ENCODE measurements at regions not wholly inside any gene's neighbourhood (a gene's known extent, or its start where the extent isn't known, plus 50 kb on each side); places are given as distances from the start of the nearest gene placed in this dataset.

GRCh38 chr12:127559349-127560040 is 707.5 kb upstream of the TMEM132C start:
- peak; percentile 2 to 49 for DNase-seq (ENCODE audit: low read depth in 2 of 2)

- no peak for DNase-seq (ENCODE audit: low read depth in 2 of 2)
Measured at GRCh38 chr12:127560041-127560478, 706.9 kb upstream of the TMEM132C start.

GRCh38 chr12:127562816-127563215 is 704.2 kb upstream of the TMEM132C start:
- no peak for DNase-seq (ENCODE audit: low read depth in 2 of 2)

- DNase-seq (ENCODE audit: low read depth in 2 of 2): no peak
Measured at GRCh38 chr12:127565241-127565640, 701.7 kb upstream of the TMEM132C start.

- DNase-seq (ENCODE audit: low read depth in 2 of 2): no peak
Measured at GRCh38 chr12:127567531-127567930, 699.4 kb upstream of the TMEM132C start.

- DNase-seq (ENCODE audit: low read depth in 2 of 2): no peak
Measured at GRCh38 chr12:127570387-127570786, 696.6 kb upstream of the TMEM132C start.

GRCh38 chr12:127570793-127571360 is 696.1 kb upstream of the TMEM132C start:
- no peak for DNase-seq (ENCODE audit: low read depth in 2 of 2)

- no peak for DNase-seq (ENCODE audit: low read depth in 2 of 2)
Measured at GRCh38 chr12:127571578-127571977, 695.4 kb upstream of the TMEM132C start.

- no peak for DNase-seq (ENCODE audit: low read depth in 2 of 2)
Measured at GRCh38 chr12:127579446-127579845, 687.5 kb upstream of the TMEM132C start.

GRCh38 chr12:127582074-127582473 is 684.9 kb upstream of the TMEM132C start:
- no peak for DNase-seq (ENCODE audit: low read depth in 2 of 2)

- no peak for DNase-seq (ENCODE audit: low read depth in 2 of 2)
Measured at GRCh38 chr12:127583041-127583440, 683.9 kb upstream of the TMEM132C start.

- DNase-seq (ENCODE audit: low read depth in 2 of 2): no peak
Measured at GRCh38 chr12:127588249-127588648, 678.7 kb upstream of the TMEM132C start.

- DNase-seq (ENCODE audit: low read depth in 2 of 2): no peak
Measured at GRCh38 chr12:127589541-127589940, 677.4 kb upstream of the TMEM132C start.

- no peak for DNase-seq (ENCODE audit: low read depth in 2 of 2)
Measured at GRCh38 chr12:127590868-127591267, 676.1 kb upstream of the TMEM132C start.

GRCh38 chr12:127592245-127592644 is 674.7 kb upstream of the TMEM132C start:
- no peak for DNase-seq (ENCODE audit: low read depth in 2 of 2)

- DNase-seq (ENCODE audit: low read depth in 2 of 2): no peak
Measured at GRCh38 chr12:127594351-127594970, 672.5 kb upstream of the TMEM132C start.

GRCh38 chr12:127595506-127595905 is 671.5 kb upstream of the TMEM132C start:
- no peak for DNase-seq (ENCODE audit: low read depth in 2 of 2)

- no peak for DNase-seq (ENCODE audit: low read depth in 2 of 2)
Measured at GRCh38 chr12:127596891-127597290, 670.1 kb upstream of the TMEM132C start.

- no peak for DNase-seq (ENCODE audit: low read depth in 2 of 2)
Measured at GRCh38 chr12:127599436-127599835, 667.5 kb upstream of the TMEM132C start.

- no peak for DNase-seq (ENCODE audit: low read depth in 2 of 2)
Measured at GRCh38 chr12:127600211-127600610, 666.8 kb upstream of the TMEM132C start.

- no peak for DNase-seq (ENCODE audit: low read depth in 2 of 2)
Measured at GRCh38 chr12:127606476-127607015, 660.4 kb upstream of the TMEM132C start.

GRCh38 chr12:127607146-127607725 is 659.7 kb upstream of the TMEM132C start:
- DNase-seq (ENCODE audit: low read depth in 2 of 2): no peak
